HG02623 (cell line): ENCODE measurements at regions not wholly inside any gene's neighbourhood (a gene's known extent, or its start where the extent isn't known, plus 50 kb on each side); places are given as distances from the start of the nearest gene placed in this dataset.

ENCODE experiments used
- ATAC-seq: cut with Tn5 transposase; IDR thresholded peaks from one replicate; pipeline ENCODE4 v1.9.1; 2021; ENCODE audit warnings: moderate library complexity; ENCODE audit not compliant: unreplicated experiment

- ATAC-seq = no peak
Observed at GRCh38 chr3:22106213-22106896, 355.3 kb upstream of the ZNF385D start.

- ATAC-seq = no peak
Observed at GRCh38 chr3:22111226-22111625, 360.2 kb upstream of the ZNF385D start.

- no peak for ATAC-seq
Observed at GRCh38 chr3:22113453-22113852, 362.4 kb upstream of the ZNF385D start.

GRCh38 chr3:22115581-22115980 lies 364.6 kb upstream of the ZNF385D start:
- no peak for ATAC-seq

- ATAC-seq = no peak
Observed at GRCh38 chr3:22117091-22117490, 366.1 kb upstream of the ZNF385D start.

GRCh38 chr3:22117751-22118346 lies 366.8 kb upstream of the ZNF385D start:
- no peak for ATAC-seq

GRCh38 chr3:22118542-22118941 lies 367.5 kb upstream of the ZNF385D start:
- no peak for ATAC-seq

- no peak for ATAC-seq
Observed at GRCh38 chr3:22121068-22121701, 370.2 kb upstream of the ZNF385D start.

- peak; percentile 86 for ATAC-seq
Observed at GRCh38 chr3:22122567-22122966, 371.6 kb upstream of the ZNF385D start.

GRCh38 chr3:22129101-22129500 lies 378.1 kb upstream of the ZNF385D start:
- ATAC-seq = no peak

- ATAC-seq = no peak
Observed at GRCh38 chr3:22141769-22142168, 390.8 kb upstream of the ZNF385D start.

- ATAC-seq = no peak
Observed at GRCh38 chr3:22147161-22147560, 396.2 kb upstream of the ZNF385D start.

- ATAC-seq = no peak
Observed at GRCh38 chr3:22156868-22157267, 405.9 kb upstream of the ZNF385D start.

GRCh38 chr3:22157848-22158247 lies 406.8 kb upstream of the ZNF385D start:
- ATAC-seq = no peak

- no peak for ATAC-seq
Observed at GRCh38 chr3:22159004-22159695, 408.1 kb upstream of the ZNF385D start.

- ATAC-seq = no peak
Observed at GRCh38 chr3:22161315-22161714, 410.3 kb upstream of the ZNF385D start.

GRCh38 chr3:22170370-22170769 lies 419.4 kb upstream of the ZNF385D start:
- no peak for ATAC-seq

GRCh38 chr3:22172964-22173363 lies 422.0 kb upstream of the ZNF385D start:
- ATAC-seq = no peak

- no peak for ATAC-seq
Observed at GRCh38 chr3:22175947-22176346, 424.9 kb upstream of the ZNF385D start.

GRCh38 chr3:22176911-22177310 lies 425.9 kb upstream of the ZNF385D start:
- no peak for ATAC-seq

- ATAC-seq = no peak
Observed at GRCh38 chr3:22189616-22190015, 438.6 kb upstream of the ZNF385D start.

GRCh38 chr3:22199095-22199494 lies 448.1 kb upstream of the ZNF385D start:
- ATAC-seq = no peak
